BJ (cell line): ENCODE measurements at regions not wholly inside any gene's neighbourhood (a gene's known extent, or its start where the extent isn't known, plus 50 kb on each side); places are given as distances from the start of the nearest gene placed in this dataset.

Source experiments
- CTCF ChIA-PET: fragments of 350-600 bp; formaldehyde crosslinking; extraction: SDS; loops from one replicate; lab custom pipeline; 2021; ENCODE audit warnings: antibody characterized with exemption, inconsistent platforms; lab: Yijun Ruan, JAX
- POLR2A ChIA-PET: fragments of 300-600 bp; sonication (Branson Sonifier 250); formaldehyde crosslinking; extraction: SDS; loops from one replicate; lab custom pipeline; 2021; ENCODE audit warnings: antibody characterized with exemption; lab: Charles Lee
- DNase-seq: peaks from one replicate; pipeline ENCODE4 v3.0.0-alpha.2; 2011; ENCODE audit warnings: low read depth
- H3K27me3 ChIP-seq: 2 replicates; pipeline ENCODE4 v1.6.0; 2011; ENCODE audit warnings: low read length; ENCODE audit not compliant: control insufficient read depth, insufficient read depth
- H3K36me3 ChIP-seq: 2 replicates; pipeline ENCODE4 v1.5.1; 2011; ENCODE audit warnings: low read length; ENCODE audit not compliant: control insufficient read depth, insufficient read depth
- H3K4me3 ChIP-seq: 2 replicates; pipeline ENCODE4 v1.5.1; 2011; ENCODE audit warnings: low read depth, mild to moderate bottlenecking, control low read depth, low read length
- CTCF ChIP-seq: IDR thresholded peaks from 2 replicates; pipeline ENCODE4 v1.5.1; 2011; ENCODE audit warnings: low read depth, mild to moderate bottlenecking, control low read depth, inconsistent platforms, low read length, moderate library complexity; ENCODE audit not compliant: insufficient read depth

GRCh38 chr11:71140206-71140919 is 112.0 kb downstream of the SHANK2 start:
- CTCF ChIA-PET = no interaction called here
- DNase-seq = no peak

GRCh38 chr11:71139516-71140205 is 112.7 kb downstream of the SHANK2 start:
- TF ChIP-seq CTCF = no peak
- ChIA-PET CTCF (no interaction called here), POLR2A (no interaction called here)
- H3K36me3 ChIP-seq = no peaks in the 10 kb centered on the region
- DNase-seq = no peak
- no peaks in the 10 kb centered on the region for H3K27me3 ChIP-seq
- no peak overlapping the region for H3K4me3 ChIP-seq

More at GRCh38 chr11:71140206-71140919, 112.0 kb downstream of the SHANK2 start:
- H3K36me3 ChIP-seq = no peaks in the 10 kb centered on the region
- no peak overlapping the region for H3K4me3 ChIP-seq
- no peak for TF ChIP-seq CTCF
- no peaks in the 10 kb centered on the region for H3K27me3 ChIP-seq
- POLR2A ChIA-PET = no interaction called here

- H3K27me3 ChIP-seq = no peaks in the 10 kb centered on the region
- no peak for TF ChIP-seq CTCF
- ChIA-PET POLR2A (no interaction called here), CTCF (interaction anchor here (0.6 kb wide), 1 partner anchor 50 kb away, joined by 6 read pairs; no protein-coding TSS in a partner anchor)
- H3K36me3 ChIP-seq = no peaks in the 10 kb centered on the region
- no peak overlapping the region for H3K4me3 ChIP-seq
- no peak for DNase-seq
Measured at GRCh38 chr11:71138737-71139425, 113.5 kb downstream of the SHANK2 start.

GRCh38 chr11:71137376-71137775 is 115.0 kb downstream of the SHANK2 start:
- Histone ChIP-seq H3K4me3 (no peak overlapping the region), H3K27me3 (no peaks in the 10 kb centered on the region), H3K36me3 (no peaks in the 10 kb centered on the region)
- CTCF ChIA-PET = no interaction called here
- TF ChIP-seq CTCF = no peak
- POLR2A ChIA-PET = no interaction called here
- DNase-seq = no peak
